NCI-H1105 treated with DMSO at 0.1 percent for 48 hours (cell line): ENCODE measurements at regions not wholly inside any gene's neighbourhood (a gene's known extent, or its start where the extent isn't known, plus 50 kb on each side); places are given as distances from the start of the nearest gene placed in this dataset.

ENCODE experiments used
- DNase-seq: peaks from one replicate; lab custom pipeline; 2025; lab: John Stamatoyannopoulos, UW

DNA sequence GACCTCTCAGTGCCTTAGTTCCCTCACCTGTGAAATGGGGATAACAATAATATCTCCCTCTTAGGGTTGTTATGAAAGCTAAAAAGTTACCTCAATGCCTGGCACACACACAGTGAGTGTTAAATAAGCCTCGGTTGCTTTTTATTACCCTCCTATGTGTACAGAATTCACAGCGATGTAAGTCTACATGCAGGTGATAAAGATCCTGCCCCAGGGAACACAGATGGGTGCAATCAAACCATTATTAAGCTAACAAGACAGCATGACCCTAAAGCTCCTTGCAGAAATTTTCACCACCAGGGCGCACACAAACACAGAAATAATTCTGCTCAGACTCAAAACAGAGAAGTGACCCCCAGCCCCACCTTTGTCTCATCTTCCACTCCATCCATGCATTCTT is 261.9 kb downstream of the SNX10 start:
- no peak for DNase-seq

DNA sequence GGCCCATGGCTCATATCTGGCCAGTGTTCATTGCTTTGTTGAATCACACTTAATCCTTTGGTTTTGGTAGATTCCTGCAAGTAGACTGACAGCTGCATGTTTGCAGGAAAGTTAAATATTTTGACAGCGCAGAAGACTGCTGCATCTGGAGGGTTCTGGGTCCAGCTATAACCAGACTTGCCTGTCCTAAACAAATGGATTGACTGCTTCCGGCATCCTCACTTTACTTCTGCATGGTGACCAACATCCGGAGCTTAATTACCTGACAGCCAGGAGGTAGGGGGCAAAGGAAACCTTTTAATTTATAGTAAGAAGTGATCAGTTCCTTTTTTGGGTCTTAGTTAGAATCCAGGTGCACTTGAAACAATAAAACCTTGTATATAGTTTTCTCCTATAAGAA is 263.3 kb downstream of the SNX10 start:
- DNase-seq = no peak

DNA sequence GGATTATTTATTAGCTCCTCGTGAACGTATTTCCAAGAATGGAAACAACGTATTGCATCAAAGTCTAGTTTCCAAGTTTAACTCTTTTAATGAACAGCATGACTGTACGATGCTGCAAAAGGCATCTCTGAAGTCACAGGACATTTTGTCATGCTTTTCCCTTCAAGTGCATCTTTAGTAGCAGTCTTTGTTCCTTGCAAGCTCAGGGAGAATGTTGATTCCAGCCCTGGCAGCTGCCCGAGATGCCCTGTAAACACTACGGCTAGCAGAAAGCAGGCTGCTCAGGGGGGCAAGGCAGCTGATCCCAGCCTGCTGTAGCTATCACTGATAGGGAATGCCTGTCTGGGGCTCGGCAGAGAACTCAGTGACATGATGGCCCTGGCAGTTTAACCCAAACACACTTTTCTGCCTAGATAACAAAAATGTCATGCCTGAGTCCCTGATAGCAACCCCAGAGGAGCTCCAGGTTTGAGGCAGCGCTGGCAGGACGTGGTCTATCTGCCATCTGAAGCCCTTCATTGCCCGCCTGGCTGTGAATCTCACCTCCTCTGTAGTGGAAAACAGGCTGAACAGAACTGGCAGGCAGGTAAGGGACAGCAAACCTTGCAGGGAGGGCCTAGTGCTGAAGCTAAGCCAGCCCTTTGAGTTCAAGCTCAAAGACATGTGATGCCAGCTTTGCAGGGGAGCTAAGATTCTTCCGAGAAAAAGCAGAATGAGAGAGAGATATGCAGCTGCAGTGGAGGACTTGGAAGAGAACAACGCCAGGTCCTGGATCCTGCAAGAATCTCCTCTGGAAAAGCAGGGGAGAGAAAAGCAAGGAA is 264.6 kb downstream of the SNX10 start:
- DNase-seq = no peak

GRCh38 chr7:26560526-26561256 is 269.0 kb downstream of the SNX10 start:
- DNase-seq = no peak

DNA sequence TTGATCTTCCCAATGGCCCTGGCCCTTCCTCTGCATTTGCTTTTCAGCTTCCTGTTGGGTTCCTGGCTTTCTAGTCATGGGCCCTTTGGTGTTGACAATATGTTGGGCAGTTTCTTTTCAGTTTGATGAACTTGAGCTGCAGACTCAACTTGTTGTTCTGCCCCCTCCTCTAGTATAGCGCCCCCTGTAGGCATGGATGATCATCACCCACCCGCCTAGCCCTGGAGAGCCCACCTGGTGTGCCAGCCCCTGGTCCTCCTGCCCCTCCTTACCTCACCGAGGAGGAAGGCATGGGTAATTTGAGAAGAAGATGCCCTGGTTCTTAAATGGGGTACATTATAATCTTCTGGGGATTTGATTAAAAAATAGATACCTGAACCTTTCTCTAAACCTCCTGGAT is 271.2 kb downstream of the SNX10 start:
- no peak for DNase-seq

- no peak for DNase-seq
These were observed 271.7 kb downstream of the SNX10 start for GRCh38 chr7:26563406-26563805.

- DNase-seq = no peak
These were observed 275.6 kb downstream of the SNX10 start for GRCh38 chr7:26567266-26567665.

DNA sequence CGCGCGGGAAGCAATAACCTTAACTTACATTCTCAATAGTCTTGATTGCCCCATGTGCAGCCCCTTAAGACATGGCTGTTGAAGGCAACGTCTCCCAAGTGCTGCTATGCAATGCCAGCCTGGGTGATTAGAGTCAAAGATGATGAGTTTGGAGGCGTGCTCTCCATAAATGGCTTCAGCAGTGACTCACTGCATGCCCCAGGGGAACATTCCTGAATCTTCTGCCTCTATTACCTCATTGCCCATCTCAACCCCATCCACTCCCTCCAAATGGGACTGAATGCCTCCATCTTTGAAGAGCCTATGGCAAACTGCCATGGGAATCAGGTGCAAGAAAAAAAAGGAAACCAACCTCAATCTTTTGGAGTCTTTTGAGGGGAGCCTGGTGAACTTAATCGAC is 282.8 kb downstream of the SNX10 start:
- no peak for DNase-seq

- no peak for DNase-seq
These were observed 284.3 kb downstream of the SKAP2 start for GRCh38 chr7:26580064-26580591.

DNA sequence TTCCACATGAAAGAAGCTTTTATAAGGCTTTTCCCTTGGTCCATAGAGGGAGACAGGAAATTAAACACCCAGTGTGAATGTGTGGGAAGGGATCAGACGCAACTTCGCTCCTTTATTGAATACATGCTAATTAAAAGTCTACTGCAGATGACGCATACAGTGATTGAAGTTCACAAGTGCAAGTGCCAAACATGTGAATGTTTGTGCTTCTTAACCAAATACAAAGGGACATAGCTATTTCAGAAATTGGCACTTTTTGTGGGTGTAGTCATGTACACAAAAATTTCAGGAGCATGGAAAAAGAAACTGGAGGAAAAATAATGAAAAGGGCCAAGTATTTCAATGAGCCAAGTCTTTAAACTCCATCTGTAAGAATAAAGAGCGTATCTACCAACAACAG is 283.7 kb downstream of the SKAP2 start:
- no peak for DNase-seq

GRCh38 chr7:26583094-26583648 is 281.2 kb downstream of the SKAP2 start:
- DNase-seq = no peak

DNA sequence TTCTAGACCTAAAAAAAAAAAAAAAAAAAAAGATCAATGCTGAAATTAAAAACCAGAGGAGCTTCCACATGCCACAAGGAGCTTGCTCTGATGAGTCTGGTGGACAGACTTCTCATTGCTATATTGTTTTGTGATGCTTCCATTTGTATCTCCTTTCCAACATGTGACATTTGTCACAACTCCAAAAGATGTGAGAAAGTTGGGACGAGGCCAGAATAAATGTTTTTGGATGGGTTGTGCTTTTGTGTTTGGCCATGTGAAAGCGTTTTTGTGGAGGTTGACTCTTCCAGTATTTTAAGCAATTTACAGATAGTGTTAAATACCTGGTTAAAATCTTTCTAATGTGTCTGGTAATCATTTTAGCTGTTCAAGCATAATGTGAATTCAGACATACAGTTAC is 280.1 kb downstream of the SKAP2 start:
- no peak for DNase-seq

GRCh38 chr7:26584987-26585665 is 279.3 kb downstream of the SKAP2 start:
- DNase-seq = no peak

GRCh38 chr7:26587536-26587935 is 276.9 kb downstream of the SKAP2 start:
- no peak for DNase-seq

DNA sequence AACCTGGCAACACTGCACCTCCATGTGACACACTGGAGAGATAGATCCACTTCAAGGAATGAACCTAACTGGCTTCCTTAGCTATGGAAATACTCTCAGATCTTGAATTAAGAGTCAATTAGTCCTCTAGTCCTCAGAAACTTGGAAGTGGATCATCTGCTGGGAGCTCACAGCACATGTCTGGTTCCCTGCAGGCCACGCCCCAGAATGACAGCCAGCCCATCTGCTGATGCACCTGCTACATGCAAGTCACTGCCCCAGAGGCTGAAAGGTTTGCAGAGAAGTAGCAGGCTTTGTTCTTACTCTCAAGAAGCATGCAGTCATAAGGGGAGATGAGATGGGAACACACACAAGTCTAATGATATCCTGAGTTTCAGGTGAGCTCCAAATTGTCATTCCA is 275.9 kb downstream of the SKAP2 start:
- no peak for DNase-seq

DNA sequence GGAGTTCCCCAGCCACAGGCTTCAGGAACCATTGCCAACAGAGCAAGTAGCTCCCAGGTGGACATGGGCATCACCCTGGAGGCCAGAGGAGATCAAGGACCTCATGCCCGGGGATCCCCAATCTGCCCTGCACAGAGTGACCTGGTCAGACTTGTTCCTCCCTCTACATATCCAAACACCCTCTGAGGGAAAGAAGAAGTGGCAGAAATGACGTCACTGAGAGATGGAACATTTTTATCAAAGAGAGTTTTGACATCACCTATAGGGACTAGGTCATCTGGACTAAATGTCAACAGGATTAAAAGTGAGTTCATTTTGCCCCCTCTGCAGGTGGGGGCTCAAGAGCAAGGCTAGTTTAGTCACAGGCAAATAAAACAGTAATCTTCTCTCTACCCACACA is 273.7 kb downstream of the SKAP2 start:
- no peak for DNase-seq

- no peak for DNase-seq
These were observed 272.4 kb downstream of the SKAP2 start for GRCh38 chr7:26592011-26592410.

GRCh38 chr7:26593393-26593792 is 271.0 kb downstream of the SKAP2 start:
- no peak for DNase-seq

- no peak for DNase-seq
These were observed 270.5 kb downstream of the SKAP2 start for GRCh38 chr7:26593896-26594295.

GRCh38 chr7:26594553-26594952 is 269.8 kb downstream of the SKAP2 start:
- no peak for DNase-seq

DNA sequence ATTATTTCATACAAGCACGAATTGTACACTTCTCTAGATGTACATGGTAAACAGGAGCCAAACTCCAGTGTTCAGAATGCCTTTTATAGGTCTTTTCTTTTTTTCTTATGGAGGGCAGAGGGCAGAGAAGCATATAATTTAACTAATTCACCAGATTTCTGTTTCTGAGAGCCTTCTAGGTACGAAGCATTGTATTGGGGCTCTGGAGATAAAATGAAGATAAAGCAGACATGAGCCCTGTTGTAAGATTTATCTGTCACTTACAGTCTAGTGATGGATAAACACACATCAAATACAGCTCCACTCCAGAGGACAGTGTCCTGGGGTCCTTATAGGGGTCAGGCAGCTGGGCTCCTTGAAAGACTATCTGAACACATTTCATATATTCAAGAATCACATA is 265.5 kb downstream of the SKAP2 start:
- DNase-seq = no peak

GRCh38 chr7:26599982-26600381 is 264.4 kb downstream of the SKAP2 start:
- no peak for DNase-seq
